ENCODE measurements at regions not wholly inside any gene's neighbourhood (a gene's known extent, or its start where the extent isn't known, plus 50 kb on each side); places are given as distances from the start of the nearest gene placed in this dataset.

DNA sequence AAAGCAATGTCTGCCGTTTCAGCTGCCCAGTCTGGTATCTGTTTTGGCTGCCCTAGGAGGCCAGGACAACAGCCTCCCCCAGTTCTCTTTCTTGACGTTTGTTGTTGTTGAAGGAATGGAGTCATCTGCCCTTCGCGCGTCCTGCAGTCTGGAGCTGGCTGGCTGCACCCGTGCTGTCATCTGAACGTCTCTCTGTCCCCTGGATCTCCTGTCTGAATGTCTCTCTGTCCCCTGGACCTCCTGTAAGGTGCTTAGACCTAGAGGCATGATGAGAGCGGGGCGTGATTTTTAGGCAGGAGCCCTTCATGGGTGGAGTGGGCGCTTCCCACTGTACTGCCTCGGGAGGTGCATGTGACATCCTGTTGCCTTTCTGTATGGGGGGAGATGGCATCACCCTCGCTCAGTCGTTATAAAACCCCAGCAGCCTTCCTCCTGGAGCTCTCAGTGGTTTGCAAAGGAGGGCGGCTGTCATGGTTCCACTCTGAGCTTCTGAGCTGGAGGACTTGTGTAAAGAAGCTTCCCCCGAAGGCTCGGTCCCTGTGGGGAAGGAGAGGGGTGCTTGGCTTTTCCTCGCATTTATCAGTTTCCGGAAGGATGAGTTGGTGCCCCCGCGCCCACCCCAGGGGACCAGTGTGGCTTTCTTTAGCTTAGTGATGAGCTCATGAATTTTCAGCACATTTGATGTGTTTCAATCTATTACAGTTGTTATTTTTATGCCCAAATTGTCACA, 49.8 kb upstream of the OLFM1 start:
- no peak for TF ChIP-seq POLR2A (IDR thresholded peaks at IDR 0.05)
- TF ChIP-seq, protein P1, sequence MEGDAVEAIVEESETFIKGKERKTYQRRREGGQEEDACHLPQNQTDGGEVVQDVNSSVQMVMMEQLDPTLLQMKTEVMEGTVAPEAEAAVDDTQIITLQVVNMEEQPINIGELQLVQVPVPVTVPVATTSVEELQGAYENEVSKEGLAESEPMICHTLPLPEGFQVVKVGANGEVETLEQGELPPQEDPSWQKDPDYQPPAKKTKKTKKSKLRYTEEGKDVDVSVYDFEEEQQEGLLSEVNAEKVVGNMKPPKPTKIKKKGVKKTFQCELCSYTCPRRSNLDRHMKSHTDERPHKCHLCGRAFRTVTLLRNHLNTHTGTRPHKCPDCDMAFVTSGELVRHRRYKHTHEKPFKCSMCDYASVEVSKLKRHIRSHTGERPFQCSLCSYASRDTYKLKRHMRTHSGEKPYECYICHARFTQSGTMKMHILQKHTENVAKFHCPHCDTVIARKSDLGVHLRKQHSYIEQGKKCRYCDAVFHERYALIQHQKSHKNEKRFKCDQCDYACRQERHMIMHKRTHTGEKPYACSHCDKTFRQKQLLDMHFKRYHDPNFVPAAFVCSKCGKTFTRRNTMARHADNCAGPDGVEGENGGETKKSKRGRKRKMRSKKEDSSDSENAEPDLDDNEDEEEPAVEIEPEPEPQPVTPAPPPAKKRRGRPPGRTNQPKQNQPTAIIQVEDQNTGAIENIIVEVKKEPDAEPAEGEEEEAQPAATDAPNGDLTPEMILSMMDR (IDR thresholded peaks at IDR 0.05) = no peak
